ENCODE measurements at regions not wholly inside any gene's neighbourhood (a gene's known extent, or its start where the extent isn't known, plus 50 kb on each side); places are given as distances from the start of the nearest gene placed in this dataset.

- no peak for TF ChIP-seq SNAI1 (CRISPR knock-in tag; IDR thresholded peaks at IDR 0.05; ENCODE audit: borderline replicate concordance)
- TF ChIP-seq TAF15 (IDR thresholded peaks at IDR 0.05; ENCODE audit: low read depth, low read length, poor library complexity, severe bottlenecking) = no peak
- no peak for TF ChIP-seq ZNF34 (CRISPR knock-in tag; IDR thresholded peaks at IDR 0.05; ENCODE audit: borderline replicate concordance)
- peak; percentile 80 for TF ChIP-seq KAT8 (CRISPR knock-in tag; IDR thresholded peaks at IDR 0.05)
- no peak for TF ChIP-seq ZNF274 (CRISPR knock-in tag; IDR thresholded peaks at IDR 0.05)
- peak; percentile 80; the same call in 1 of the 2 replicates for TF ChIP-seq ZNF124 (CRISPR knock-in tag; IDR thresholded peaks at IDR 0.05)
- peak; percentile 34; the same call in 1 of the 2 replicates for TF ChIP-seq JUNB (CRISPR knock-in tag; IDR thresholded peaks at IDR 0.05; ENCODE audit: borderline replicate concordance)
- TF ChIP-seq FOXM1 (CRISPR knock-in tag; IDR thresholded peaks at IDR 0.05) = no peak
- TF ChIP-seq, protein P1, sequence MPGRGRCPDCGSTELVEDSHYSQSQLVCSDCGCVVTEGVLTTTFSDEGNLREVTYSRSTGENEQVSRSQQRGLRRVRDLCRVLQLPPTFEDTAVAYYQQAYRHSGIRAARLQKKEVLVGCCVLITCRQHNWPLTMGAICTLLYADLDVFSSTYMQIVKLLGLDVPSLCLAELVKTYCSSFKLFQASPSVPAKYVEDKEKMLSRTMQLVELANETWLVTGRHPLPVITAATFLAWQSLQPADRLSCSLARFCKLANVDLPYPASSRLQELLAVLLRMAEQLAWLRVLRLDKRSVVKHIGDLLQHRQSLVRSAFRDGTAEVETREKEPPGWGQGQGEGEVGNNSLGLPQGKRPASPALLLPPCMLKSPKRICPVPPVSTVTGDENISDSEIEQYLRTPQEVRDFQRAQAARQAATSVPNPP (CRISPR knock-in tag; IDR thresholded peaks at IDR 0.05) = 0 out of 2 replicates have a peak, but pooled peaks have one; percentile 43
- TF ChIP-seq ZNF331 (CRISPR knock-in tag; IDR thresholded peaks at IDR 0.05) = peak; percentile 91
- 0 out of 2 replicates have a peak, but pooled peaks have one; percentile 50 for TF ChIP-seq SALL2 (CRISPR knock-in tag; IDR thresholded peaks at IDR 0.05)
- TF ChIP-seq, protein P2, sequence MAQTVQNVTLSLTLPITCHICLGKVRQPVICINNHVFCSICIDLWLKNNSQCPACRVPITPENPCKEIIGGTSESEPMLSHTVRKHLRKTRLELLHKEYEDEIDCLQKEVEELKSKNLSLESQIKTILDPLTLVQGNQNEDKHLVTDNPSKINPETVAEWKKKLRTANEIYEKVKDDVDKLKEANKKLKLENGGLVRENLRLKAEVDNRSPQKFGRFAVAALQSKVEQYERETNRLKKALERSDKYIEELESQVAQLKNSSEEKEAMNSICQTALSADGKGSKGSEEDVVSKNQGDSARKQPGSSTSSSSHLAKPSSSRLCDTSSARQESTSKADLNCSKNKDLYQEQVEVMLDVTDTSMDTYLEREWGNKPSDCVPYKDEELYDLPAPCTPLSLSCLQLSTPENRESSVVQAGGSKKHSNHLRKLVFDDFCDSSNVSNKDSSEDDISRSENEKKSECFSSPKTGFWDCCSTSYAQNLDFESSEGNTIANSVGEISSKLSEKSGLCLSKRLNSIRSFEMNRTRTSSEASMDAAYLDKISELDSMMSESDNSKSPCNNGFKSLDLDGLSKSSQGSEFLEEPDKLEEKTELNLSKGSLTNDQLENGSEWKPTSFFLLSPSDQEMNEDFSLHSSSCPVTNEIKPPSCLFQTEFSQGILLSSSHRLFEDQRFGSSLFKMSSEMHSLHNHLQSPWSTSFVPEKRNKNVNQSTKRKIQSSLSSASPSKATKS (CRISPR knock-in tag; IDR thresholded peaks at IDR 0.05) = no peak
- no peak for TF ChIP-seq ZNF407 (CRISPR knock-in tag; IDR thresholded peaks at IDR 0.05; ENCODE audit: not compliant biosample characterization)
- TF ChIP-seq RFX5 (IDR thresholded peaks at IDR 0.05; ENCODE audit: low read depth, low read length) = no peak
- TF ChIP-seq ZNF276 (CRISPR knock-in tag; IDR thresholded peaks at IDR 0.05; ENCODE audit: low read depth) = no peak; the same call in 1 of the 2 replicates
Measured at GRCh38 chr12:24069532-24070395, 120.3 kb upstream of the SOX5 start (continued).

All from HepG2 (cell line).